Karpas-422 (cell line): ENCODE measurements at regions not wholly inside any gene's neighbourhood (a gene's known extent, or its start where the extent isn't known, plus 50 kb on each side); places are given as distances from the start of the nearest gene placed in this dataset.
"Not testable (repeated sequence)": the region's sequence is repeated elsewhere in the genome, so short reads cannot be mapped to it uniquely, and the experiment has no call there.

Experiments used
- DNase-seq: peaks from one replicate; pipeline ENCODE4 v3.0.0-alpha.2; 2015
- H2AFZ ChIP-seq: fragments of 200-600 bp; sonication (generic); 2 replicates; pipeline ENCODE4 v1.6.1; 2014; ENCODE audit warnings: antibody characterized with exemption, low read length, mixed read lengths
- H3K27ac ChIP-seq: fragments of 200-600 bp; sonication (generic); 2 replicates; pipeline ENCODE4 v1.5.1; 2014; ENCODE audit warnings: mild to moderate bottlenecking, low read length, moderate library complexity
- H3K27me3 ChIP-seq: fragments of 200-600 bp; sonication (generic); 2 replicates; pipeline ENCODE4 v1.6.1; 2014; ENCODE audit warnings: low read length, mixed read lengths
- H3K36me3 ChIP-seq: fragments of 200-600 bp; sonication (generic); 2 replicates; pipeline ENCODE4 v1.6.1; 2014; ENCODE audit warnings: low read length, mixed read lengths; ENCODE audit not compliant: insufficient read depth
- H3K4me1 ChIP-seq: fragments of 200-600 bp; sonication (generic); 2 replicates; pipeline ENCODE4 v1.6.1; 2014; ENCODE audit warnings: mild to moderate bottlenecking, low read length, mixed read lengths
- H3K4me2 ChIP-seq: fragments of 200-600 bp; sonication (generic); 2 replicates; pipeline ENCODE4 v1.6.1; 2014; ENCODE audit warnings: low read length, low read depth, mild to moderate bottlenecking; ENCODE audit not compliant: poor library complexity, severe bottlenecking
- H3K4me3 ChIP-seq: fragments of 200-600 bp; sonication (generic); 2 replicates; pipeline ENCODE4 v1.5.1; 2014; ENCODE audit warnings: mild to moderate bottlenecking, antibody characterized with exemption, low read length, mixed read lengths
- H3K79me2 ChIP-seq: fragments of 200-600 bp; sonication (generic); 2 replicates; pipeline ENCODE4 v1.6.1; 2014; ENCODE audit warnings: mild to moderate bottlenecking, low read length, mixed read lengths
- H3K9ac ChIP-seq: fragments of 200-600 bp; sonication (generic); 2 replicates; pipeline ENCODE4 v1.6.0; 2014; ENCODE audit warnings: low read length
- H3K9me2 ChIP-seq: fragments of 200-600 bp; sonication (generic), shearing (Covaris generic); replicated peaks from 2 replicates; pipeline ENCODE4 v1.6.0; 2014; ENCODE audit warnings: mild to moderate bottlenecking, low read length, moderate library complexity; ENCODE audit not compliant: insufficient read depth
- H3K9me3 ChIP-seq: fragments of 300-700, 200-600 bp; sonication (generic); 2 replicates; pipeline ENCODE4 v1.6.1; 2014; ENCODE audit warnings: low read length, mixed read lengths
- H4K20me1 ChIP-seq: fragments of 200-600 bp; sonication (generic); 2 replicates; pipeline ENCODE4 v1.6.1; 2014; ENCODE audit warnings: mild to moderate bottlenecking, antibody characterized with exemption, low read length, low read depth; ENCODE audit not compliant: insufficient read depth

DNA sequence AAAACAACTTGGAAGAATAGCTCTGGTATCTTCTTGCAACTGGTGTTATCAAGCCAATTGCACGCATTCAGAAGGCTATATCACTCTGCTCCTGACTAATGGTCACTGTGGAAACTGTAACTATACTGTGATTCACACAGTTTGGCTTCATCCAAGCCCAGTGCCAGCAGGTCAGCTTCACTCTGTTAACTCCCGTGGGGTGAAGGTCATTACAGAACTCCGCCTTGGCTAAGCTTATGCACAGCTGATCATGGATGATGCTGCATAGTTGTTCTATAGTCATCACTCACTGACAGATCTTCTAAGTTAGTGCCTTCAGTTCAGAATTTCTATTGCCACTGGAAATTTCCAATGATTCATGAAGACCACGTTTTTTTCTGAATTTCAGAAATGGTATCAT is 497.2 kb upstream of the NETO1 start:
- H3K9me2 ChIP-seq: no peaks in the 10 kb centered on the region
- H3K36me3 ChIP-seq: no peaks in the 10 kb centered on the region
- no peak overlapping the region for H3K4me3 ChIP-seq
- no peak overlapping the region for H2AFZ ChIP-seq
- no peaks in the 10 kb centered on the region for H4K20me1 ChIP-seq
- H3K4me2 ChIP-seq: no peak overlapping the region
- H3K9me3 ChIP-seq: peaks cover 62% of the 10 kb centered on the region
- DNase-seq: no peak
- H3K27ac ChIP-seq: no peak overlapping the region
- no peaks in the 10 kb centered on the region for H3K79me2 ChIP-seq
- H3K27me3 ChIP-seq: no peaks in the 10 kb centered on the region
- H3K9ac ChIP-seq: no peak overlapping the region
- no peaks in the 10 kb centered on the region for H3K4me1 ChIP-seq

- no peak for DNase-seq
- Histone ChIP-seq H3K27me3 (no peaks in the 10 kb centered on the region), H4K20me1 (no peaks in the 10 kb centered on the region), H3K27ac (no peak overlapping the region), H3K9me2 (no peaks in the 10 kb centered on the region), H3K79me2 (no peaks in the 10 kb centered on the region), H2AFZ (no peak overlapping the region), H3K36me3 (no peaks in the 10 kb centered on the region), H3K9ac (no peak overlapping the region), H3K4me3 (no peak overlapping the region), H3K4me1 (no peaks in the 10 kb centered on the region), H3K9me3 (peaks cover 61% of the 10 kb centered on the region), H3K4me2 (no peak overlapping the region)
Observed at GRCh38 chr18:73355121-73355520, 487.3 kb upstream of the NETO1 start.

DNA sequence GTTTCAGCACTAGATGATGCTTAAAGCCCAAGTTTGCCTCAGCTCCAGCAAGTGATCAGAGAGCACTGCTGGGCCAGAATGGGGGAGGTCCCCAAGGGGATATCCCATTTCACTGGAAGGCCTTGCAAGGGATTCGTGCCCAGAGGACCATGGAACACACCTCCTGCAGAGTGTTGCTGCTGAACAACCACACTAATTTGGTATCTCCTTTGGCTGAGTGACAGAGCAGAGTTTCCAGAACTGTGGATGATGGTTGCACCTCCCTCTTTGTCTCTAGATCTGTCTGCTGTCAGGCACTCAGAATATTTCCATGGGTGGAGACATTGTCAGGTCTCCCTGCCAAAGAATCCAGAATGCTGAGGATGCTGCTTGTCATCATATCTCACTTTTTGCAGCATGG is 484.8 kb upstream of the NETO1 start:
- Histone ChIP-seq H3K27me3 (no peaks in the 10 kb centered on the region), H3K9me3 (peaks cover 53% of the 10 kb centered on the region), H3K36me3 (no peaks in the 10 kb centered on the region), H3K9me2 (no peaks in the 10 kb centered on the region), H3K9ac (no peak overlapping the region), H2AFZ (no peak overlapping the region), H3K4me3 (no peak overlapping the region), H3K79me2 (no peaks in the 10 kb centered on the region), H3K27ac (no peak overlapping the region), H4K20me1 (no peaks in the 10 kb centered on the region), H3K4me2 (no peak overlapping the region), H3K4me1 (no peaks in the 10 kb centered on the region)
- no peak for DNase-seq

GRCh38 chr18:73340135-73340977 is 472.6 kb upstream of the NETO1 start:
- no peak for DNase-seq
- Histone ChIP-seq H4K20me1 (no peaks in the 10 kb centered on the region), H3K4me3 (no peak overlapping the region), H3K36me3 (no peaks in the 10 kb centered on the region), H3K4me2 (peak overlapping the region; percentile 4), H3K4me1 (no peaks in the 10 kb centered on the region), H3K79me2 (no peaks in the 10 kb centered on the region), H3K27me3 (no peaks in the 10 kb centered on the region), H3K27ac (no peak overlapping the region), H3K9me2 (0 out of 2 replicates have a peak, but pooled peaks cover 4% of the 10 kb centered on the region), H2AFZ (0 out of 2 replicates have a peak overlapping the region, but pooled peaks have one; percentile 18), H3K9ac (no peak overlapping the region), H3K9me3 (peaks cover 36% of the 10 kb centered on the region)

GRCh38 chr18:73331212-73331772 is 463.5 kb upstream of the NETO1 start:
- H3K27ac ChIP-seq: no peak overlapping the region
- no peak overlapping the region for H3K9ac ChIP-seq
- DNase-seq: no peak
- no peaks in the 10 kb centered on the region for H3K79me2 ChIP-seq
- no peaks in the 10 kb centered on the region for H4K20me1 ChIP-seq
- peaks cover 10% of the 10 kb centered on the region for H3K9me3 ChIP-seq
- H3K4me3 ChIP-seq: no peak overlapping the region
- H3K4me1 ChIP-seq: no peaks in the 10 kb centered on the region
- no peaks in the 10 kb centered on the region for H3K9me2 ChIP-seq
- no peak overlapping the region for H3K4me2 ChIP-seq
- H3K36me3 ChIP-seq: no peaks in the 10 kb centered on the region
- no peak overlapping the region for H2AFZ ChIP-seq
- H3K27me3 ChIP-seq: no peaks in the 10 kb centered on the region

- not testable (repeated sequence) for H3K9me2 ChIP-seq, H3K79me2 ChIP-seq, H3K27ac ChIP-seq
Observed at GRCh38 chr18:73330106-73330505, 462.3 kb upstream of the NETO1 start.

DNA sequence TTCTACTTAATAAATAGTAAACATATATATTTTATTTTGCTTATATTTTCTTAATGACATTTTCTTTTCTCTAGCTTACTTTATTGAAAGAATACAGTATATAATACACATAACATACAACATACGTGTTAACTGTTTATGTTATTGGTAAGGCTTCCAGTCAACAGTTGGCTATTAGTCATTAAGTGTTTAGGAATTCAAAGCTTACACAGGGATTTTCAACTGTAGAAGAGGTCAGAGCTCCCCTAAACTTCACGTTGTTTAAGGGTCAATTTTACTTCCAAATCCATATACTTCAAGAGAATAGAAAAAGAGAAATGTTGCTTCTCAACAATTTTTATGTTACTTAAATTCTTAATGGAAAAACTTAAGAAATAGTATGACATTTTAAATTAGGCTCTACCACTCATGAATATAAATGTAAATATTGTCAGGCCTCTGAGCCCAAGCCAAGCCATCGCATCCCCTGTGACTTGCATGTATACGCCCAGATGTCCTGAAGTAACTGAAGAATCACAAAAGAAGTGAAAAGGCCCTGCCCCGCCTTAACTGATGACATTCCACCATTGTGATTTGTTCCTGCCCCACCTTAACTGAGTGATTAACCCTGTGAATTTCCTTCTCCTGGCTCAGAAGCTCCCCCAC is 456.5 kb upstream of the NETO1 start:
- H3K36me3 ChIP-seq, H3K27me3 ChIP-seq, H3K9ac ChIP-seq, H3K4me2 ChIP-seq, H4K20me1 ChIP-seq, H3K79me2 ChIP-seq, H2AFZ ChIP-seq, DNase-seq, H3K4me1 ChIP-seq, H3K9me2 ChIP-seq, H3K27ac ChIP-seq, H3K4me3 ChIP-seq: not testable (repeated sequence)
- H3K9me3 ChIP-seq: peaks cover 27% of the 10 kb centered on the region

More at GRCh38 chr18:73330106-73330505, 462.3 kb upstream of the NETO1 start:
- H3K36me3 ChIP-seq, H2AFZ ChIP-seq, H3K9ac ChIP-seq, H3K4me1 ChIP-seq, H4K20me1 ChIP-seq, DNase-seq, H3K9me3 ChIP-seq, H3K4me3 ChIP-seq, H3K27me3 ChIP-seq, H3K4me2 ChIP-seq: not testable (repeated sequence)

DNA sequence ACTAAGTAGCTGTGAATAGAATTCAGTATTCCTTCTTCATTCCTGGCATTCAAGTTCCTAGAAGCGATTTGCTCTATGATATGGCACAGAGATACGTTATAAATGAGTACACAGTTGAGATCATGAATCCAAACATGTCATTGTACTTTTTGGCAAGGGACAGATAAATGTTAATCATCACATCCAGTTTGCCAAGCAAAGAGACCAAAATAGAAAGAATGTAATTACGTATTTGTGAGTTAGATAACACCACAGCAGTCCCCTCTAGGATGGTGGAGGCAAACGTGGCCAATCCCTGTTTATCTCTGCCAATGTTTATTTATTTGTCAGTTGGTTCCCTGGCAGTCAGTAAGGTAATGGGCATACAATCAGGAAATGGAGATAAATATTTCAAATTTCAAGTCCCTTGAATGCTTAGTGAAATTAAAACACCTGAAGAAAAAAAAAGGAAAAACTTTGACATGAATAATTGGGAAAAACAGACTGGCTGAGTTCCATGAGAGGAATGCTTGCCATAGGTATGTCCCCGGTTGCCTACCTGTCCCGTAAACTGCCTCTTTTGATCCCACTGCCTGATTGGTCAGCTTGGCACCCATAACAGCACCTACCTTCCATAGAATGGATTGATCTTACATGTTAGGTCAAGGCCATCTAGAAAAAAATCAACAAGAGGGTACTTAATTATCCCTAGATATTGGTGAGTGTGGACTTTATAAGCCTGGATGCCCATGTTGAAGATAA is 451.1 kb upstream of the NETO1 start:
- Histone ChIP-seq H3K4me1 (no peaks in the 10 kb centered on the region), H3K4me3 (no peak overlapping the region), H3K4me2 (no peak overlapping the region), H3K27ac (no peak overlapping the region), H4K20me1 (no peaks in the 10 kb centered on the region), H3K27me3 (no peaks in the 10 kb centered on the region), H3K79me2 (no peaks in the 10 kb centered on the region), H3K9me2 (no peaks in the 10 kb centered on the region), H3K36me3 (no peaks in the 10 kb centered on the region), H3K9me3 (peaks cover 58% of the 10 kb centered on the region), H2AFZ (no peak overlapping the region), H3K9ac (no peak overlapping the region)
- no peak for DNase-seq
